ENCODE measurements at regions not wholly inside any gene's neighbourhood (a gene's known extent, or its start where the extent isn't known, plus 50 kb on each side); places are given as distances from the start of the nearest gene placed in this dataset.

DNA sequence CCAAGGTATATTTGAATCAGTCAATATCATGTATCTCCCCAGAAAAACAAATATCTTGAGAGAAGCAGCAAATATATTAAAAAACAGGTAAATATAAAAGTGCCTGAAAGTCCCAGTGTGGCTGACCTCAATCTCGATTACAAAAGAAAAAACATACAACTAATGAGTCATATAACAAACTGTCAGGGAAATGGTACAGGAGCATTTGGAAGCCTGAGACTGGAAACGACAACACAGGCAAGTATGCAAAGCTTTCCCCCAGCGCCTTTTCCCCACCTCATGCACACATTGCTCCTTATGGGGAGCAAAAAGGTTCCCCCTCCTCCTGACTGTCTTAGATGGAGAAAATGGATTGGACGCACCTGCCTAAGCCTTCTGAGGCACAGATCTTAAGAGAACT is 230.7 kb downstream of the TMX3 start:
- TF ChIP-seq CTCF (IDR thresholded peaks at IDR 0.05): no peak
- H3K9me3 Mint-ChIP-seq (ENCODE audit: unreplicated experiment): no peaks in the 10 kb centered on the region
- no peaks in the 10 kb centered on the region for H3K27me3 Mint-ChIP-seq (ENCODE audit: unreplicated experiment)
- H3K36me3 Mint-ChIP-seq (ENCODE audit: unreplicated experiment): peaks cover 2% of the 10 kb centered on the region
- H3K4me1 Mint-ChIP-seq (ENCODE audit: unreplicated experiment): peaks cover 15% of the 10 kb centered on the region
- H3K27ac Mint-ChIP-seq (ENCODE audit: unreplicated experiment): no peak overlapping the region
- H3K4me3 Mint-ChIP-seq (ENCODE audit: unreplicated experiment): no peak overlapping the region
- no peak for DNase-seq (ENCODE audit: extremely low spot score, unreplicated experiment)

- Mint-ChIP-seq H3K27me3 (ENCODE audit: unreplicated experiment) (no peaks in the 10 kb centered on the region), H3K27ac (ENCODE audit: unreplicated experiment) (no peak overlapping the region), H3K4me1 (ENCODE audit: unreplicated experiment) (peaks cover 11% of the 10 kb centered on the region), H3K9me3 (ENCODE audit: unreplicated experiment) (no peaks in the 10 kb centered on the region), H3K4me3 (ENCODE audit: unreplicated experiment) (no peak overlapping the region), H3K36me3 (ENCODE audit: unreplicated experiment) (peaks cover 2% of the 10 kb centered on the region)
- TF ChIP-seq CTCF (IDR thresholded peaks at IDR 0.05): no peak
- no peak for DNase-seq (ENCODE audit: extremely low spot score, unreplicated experiment)
Observed at GRCh38 chr18:68482815-68483214, 232.1 kb downstream of the TMX3 start.

DNA sequence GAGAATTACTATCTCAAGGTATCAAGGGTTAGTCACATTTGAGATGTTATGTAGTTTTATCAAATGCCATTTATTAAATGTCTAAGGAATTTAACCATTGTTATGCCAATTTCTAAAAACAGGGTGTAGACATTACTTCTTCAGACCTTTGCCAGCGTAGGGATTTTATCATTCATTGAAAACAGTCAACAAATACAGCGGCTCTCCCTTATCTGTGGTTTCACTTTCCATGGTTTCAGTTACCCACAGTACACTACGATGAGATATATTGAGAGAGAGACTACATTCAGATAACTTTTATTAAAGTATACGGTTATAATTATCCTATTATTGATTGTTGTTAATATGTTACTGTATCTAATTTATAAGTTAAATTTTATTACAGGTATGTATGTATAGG is 234.7 kb downstream of the TMX3 start:
- Mint-ChIP-seq H3K27ac (ENCODE audit: unreplicated experiment) (no peak overlapping the region), H3K9me3 (ENCODE audit: unreplicated experiment) (no peaks in the 10 kb centered on the region), H3K36me3 (ENCODE audit: unreplicated experiment) (no peaks in the 10 kb centered on the region), H3K4me3 (ENCODE audit: unreplicated experiment) (no peak overlapping the region), H3K27me3 (ENCODE audit: unreplicated experiment) (no peaks in the 10 kb centered on the region), H3K4me1 (ENCODE audit: unreplicated experiment) (peaks cover 15% of the 10 kb centered on the region)
- DNase-seq (ENCODE audit: extremely low spot score, unreplicated experiment): no peak
- no peak for TF ChIP-seq CTCF (IDR thresholded peaks at IDR 0.05)

GRCh38 chr18:68478246-68478645 is 236.7 kb downstream of the TMX3 start:
- no peak for TF ChIP-seq CTCF (IDR thresholded peaks at IDR 0.05)
- Mint-ChIP-seq H3K9me3 (ENCODE audit: unreplicated experiment) (no peaks in the 10 kb centered on the region), H3K27me3 (ENCODE audit: unreplicated experiment) (no peaks in the 10 kb centered on the region), H3K36me3 (ENCODE audit: unreplicated experiment) (no peaks in the 10 kb centered on the region), H3K27ac (ENCODE audit: unreplicated experiment) (no peak overlapping the region), H3K4me3 (ENCODE audit: unreplicated experiment) (no peak overlapping the region), H3K4me1 (ENCODE audit: unreplicated experiment) (peaks cover 4% of the 10 kb centered on the region)
- no peak for DNase-seq (ENCODE audit: extremely low spot score, unreplicated experiment)

- Mint-ChIP-seq H3K4me1 (ENCODE audit: unreplicated experiment) (peaks cover 4% of the 10 kb centered on the region), H3K4me3 (ENCODE audit: unreplicated experiment) (no peak overlapping the region), H3K9me3 (ENCODE audit: unreplicated experiment) (no peaks in the 10 kb centered on the region), H3K27ac (ENCODE audit: unreplicated experiment) (no peak overlapping the region), H3K27me3 (ENCODE audit: unreplicated experiment) (no peaks in the 10 kb centered on the region), H3K36me3 (ENCODE audit: unreplicated experiment) (no peaks in the 10 kb centered on the region)
- TF ChIP-seq CTCF (IDR thresholded peaks at IDR 0.05): no peak
- no peak for DNase-seq (ENCODE audit: extremely low spot score, unreplicated experiment)
Observed at GRCh38 chr18:68475883-68476282, 239.0 kb downstream of the TMX3 start.
